HEK293 (cell line): ENCODE measurements at regions not wholly inside any gene's neighbourhood (a gene's known extent, or its start where the extent isn't known, plus 50 kb on each side); places are given as distances from the start of the nearest gene placed in this dataset.

Source experiments
- CTCF ChIA-PET: fragments of 350-600 bp; formaldehyde crosslinking; extraction: SDS; loops from one replicate; lab custom pipeline; 2021; ENCODE audit warnings: antibody characterized with exemption; lab: Yijun Ruan, JAX
- POLR2A ChIA-PET: fragments of 300-600 bp; formaldehyde crosslinking; extraction: SDS; loops from one replicate; lab custom pipeline; 2020; ENCODE audit warnings: antibody characterized with exemption, inconsistent platforms; lab: Yijun Ruan, JAX
- H3K27ac ChIP-seq: fragments of 200-500 bp; sonication (Bioruptor generic); 2 replicates; pipeline ENCODE4 v1.5.1; 2014; ENCODE audit warnings: low read depth, low read length, control low read depth, inconsistent platforms; ENCODE audit errors: extremely low read depth
- H3K36me3 ChIP-seq, 2 experiments: fragments of 200-500 bp in 1 of 2; sonication (Bioruptor generic) in 1 of 2; 1 replicate in 1 of 2; 2 replicates in 1 of 2; pipeline ENCODE4 v1.5.1; 2014 to 2017; ENCODE audit warnings: inconsistent platforms in 2 of 2, low read length in 2 of 2; ENCODE audit not compliant: control insufficient read depth in 2 of 2, insufficient read depth in 1 of 2
- H3K4me1 ChIP-seq: fragments of 200-500 bp; sonication (Bioruptor generic); 2 replicates; pipeline ENCODE4 v1.5.1; 2014; ENCODE audit warnings: mild to moderate bottlenecking, low read length, inconsistent platforms; ENCODE audit not compliant: control insufficient read depth, insufficient read depth
- H3K4me3 ChIP-seq: 2 replicates; pipeline ENCODE4 v1.5.1; 2011; ENCODE audit warnings: low read depth, mild to moderate bottlenecking, control low read depth, low read length, moderate library complexity
- H3K9me3 ChIP-seq: fragments of 200-500 bp; sonication (Bioruptor generic); 2 replicates; pipeline ENCODE4 v1.5.1; 2014; ENCODE audit warnings: low read depth, low read length, inconsistent platforms; ENCODE audit not compliant: control insufficient read depth, insufficient read depth
- GFI1B ChIP-seq: fragments of 450-650 bp; formaldehyde crosslinking; IDR thresholded peaks from 2 replicates; pipeline ENCODE4 v1.5.1; 2016; ENCODE audit warnings: missing biosample characterization, missing genetic modification characterization
- KLF16 ChIP-seq: fragments of 450-650 bp; formaldehyde crosslinking; IDR thresholded peaks from 2 replicates; pipeline ENCODE4 v1.5.1; 2017; ENCODE audit warnings: missing biosample characterization, missing genetic modification characterization
- SCRT2 ChIP-seq: fragments of 450-650 bp; formaldehyde crosslinking; IDR thresholded peaks from 2 replicates; pipeline ENCODE4 v1.5.1; 2016; ENCODE audit warnings: missing biosample characterization, missing genetic modification characterization
- SP2 ChIP-seq: fragments of 450-650 bp; formaldehyde crosslinking; IDR thresholded peaks from 2 replicates; pipeline ENCODE4 v1.5.1; 2016; ENCODE audit warnings: missing biosample characterization, missing genetic modification characterization
- YY1 ChIP-seq: fragments of 450-650 bp; formaldehyde crosslinking; IDR thresholded peaks from 2 replicates; pipeline ENCODE4 v1.5.1; 2018; ENCODE audit warnings: missing biosample characterization, missing genetic modification characterization
- ZBTB20 ChIP-seq: fragments of 450-650 bp; formaldehyde crosslinking; IDR thresholded peaks from 2 replicates; pipeline ENCODE4 v1.5.1; 2016; ENCODE audit warnings: missing biosample characterization, missing genetic modification characterization
- ZBTB8A ChIP-seq: fragments of 450-650 bp; formaldehyde crosslinking; IDR thresholded peaks from 2 replicates; pipeline ENCODE4 v1.5.1; 2016; ENCODE audit warnings: missing biosample characterization, missing genetic modification characterization
- ZFP37 ChIP-seq: fragments of 450-650 bp; formaldehyde crosslinking; IDR thresholded peaks from 2 replicates; pipeline ENCODE4 v1.5.1; 2016; ENCODE audit warnings: missing biosample characterization, missing genetic modification characterization
- ZNF2 ChIP-seq: fragments of 450-650 bp; formaldehyde crosslinking; IDR thresholded peaks from 2 replicates; pipeline ENCODE4 v1.5.1; 2016; ENCODE audit warnings: missing biosample characterization, missing genetic modification characterization
- ZNF202 ChIP-seq: fragments of 450-650 bp; formaldehyde crosslinking; IDR thresholded peaks from 2 replicates; pipeline ENCODE4 v1.5.1; 2016; ENCODE audit warnings: missing biosample characterization, missing genetic modification characterization, borderline replicate concordance
- ZNF221 ChIP-seq: fragments of 450-650 bp; formaldehyde crosslinking; IDR thresholded peaks from 2 replicates; pipeline ENCODE4 v1.5.1; 2017; ENCODE audit warnings: missing biosample characterization, missing genetic modification characterization, borderline replicate concordance
- ZNF274 ChIP-seq, 2 experiments: fragments of 200-500 bp in 1 of 2; fragments of 450-650 bp in 1 of 2; sonication (Bioruptor generic) in 1 of 2; formaldehyde crosslinking in 1 of 2; IDR thresholded peaks; 2 replicates each; pipeline versions ENCODE4 v1.5.1 to v1.6.1; 2014 to 2016; ENCODE audit warnings: borderline replicate concordance in 1 of 2, inconsistent platforms in 1 of 2, low read length in 1 of 2, missing biosample characterization in 1 of 2, missing genetic modification characterization in 1 of 2
- ZNF335 ChIP-seq: fragments of 450-650 bp; formaldehyde crosslinking; conservative IDR thresholded peaks from 2 replicates; pipeline ENCODE4 v1.5.1; 2016; ENCODE audit warnings: missing biosample characterization, missing genetic modification characterization
- ZNF341 ChIP-seq: fragments of 450-650 bp; formaldehyde crosslinking; IDR thresholded peaks from 2 replicates; pipeline ENCODE4; 2016; ENCODE audit warnings: low read depth, missing biosample characterization, missing genetic modification characterization
- ZNF394 ChIP-seq: fragments of 450-650 bp; formaldehyde crosslinking; IDR thresholded peaks from 2 replicates; pipeline ENCODE4 v1.5.1; 2016; ENCODE audit warnings: missing biosample characterization, missing genetic modification characterization, mild to moderate bottlenecking, moderate library complexity, borderline replicate concordance
- ZNF449 ChIP-seq: fragments of 450-650 bp; formaldehyde crosslinking; IDR thresholded peaks from 2 replicates; pipeline ENCODE4 v1.5.1; 2017; ENCODE audit warnings: missing biosample characterization, mild to moderate bottlenecking, missing genetic modification characterization, moderate library complexity
- ZNF521 ChIP-seq: fragments of 450-650 bp; formaldehyde crosslinking; IDR thresholded peaks from 2 replicates; pipeline ENCODE4 v1.5.1; 2017; ENCODE audit warnings: missing biosample characterization, mild to moderate bottlenecking, missing genetic modification characterization
- ZNF548 ChIP-seq: fragments of 450-650 bp; formaldehyde crosslinking; IDR thresholded peaks from 2 replicates; pipeline ENCODE4 v1.5.1; 2016; ENCODE audit warnings: missing biosample characterization, missing genetic modification characterization
- ZNF561 ChIP-seq: fragments of 450-650 bp; IDR thresholded peaks from 2 replicates; pipeline ENCODE4 v1.5.1; 2018; ENCODE audit warnings: missing biosample characterization, missing genetic modification characterization, borderline replicate concordance
- ZNF571 ChIP-seq: fragments of 450-650 bp; formaldehyde crosslinking; IDR thresholded peaks from 2 replicates; pipeline ENCODE4 v1.5.0; 2017; ENCODE audit warnings: missing biosample characterization, missing genetic modification characterization
- ZNF629 ChIP-seq: fragments of 450-650 bp; formaldehyde crosslinking; IDR thresholded peaks from 2 replicates; pipeline ENCODE4 v1.5.1; 2017; ENCODE audit warnings: missing biosample characterization, missing genetic modification characterization
- ZNF664 ChIP-seq: fragments of 450-650 bp; formaldehyde crosslinking; IDR thresholded peaks from 2 replicates; pipeline ENCODE4 v1.5.1; 2016; ENCODE audit warnings: missing biosample characterization, missing genetic modification characterization
- ZNF791 ChIP-seq: fragments of 450-650 bp; formaldehyde crosslinking; IDR thresholded peaks from 2 replicates; pipeline ENCODE4 v1.5.1; 2016; ENCODE audit warnings: missing biosample characterization, missing genetic modification characterization
- TF ChIP-seq, protein P1 (sequence below): fragments of 450-650 bp; formaldehyde crosslinking; IDR thresholded peaks from 2 replicates; pipeline ENCODE4 v1.5.1; 2016; ENCODE audit warnings: missing biosample characterization, missing genetic modification characterization
- TF ChIP-seq, protein P2 (sequence below): fragments of 450-650 bp; formaldehyde crosslinking; optimal IDR thresholded peaks from 2 replicates; pipeline ENCODE3; 2016; ENCODE audit warnings: missing biosample characterization, mild to moderate bottlenecking, missing genetic modification characterization
- TF ChIP-seq, protein P3 (sequence below): fragments of 450-650 bp; formaldehyde crosslinking; IDR thresholded peaks from 2 replicates; pipeline ENCODE4 v1.5.1; 2016; ENCODE audit warnings: missing biosample characterization, missing genetic modification characterization
- TF ChIP-seq, protein P4 (sequence below): fragments of 450-650 bp; formaldehyde crosslinking; IDR thresholded peaks from 2 replicates; pipeline ENCODE4 v1.5.1; 2016; ENCODE audit warnings: missing biosample characterization, missing genetic modification characterization

GRCh38 chr12:3357950-3358525 lies 133.0 kb upstream of the PRMT8 start:
- no peaks in the 10 kb centered on the region for H3K9me3 ChIP-seq
- ChIA-PET POLR2A (no interaction called here), CTCF (no interaction called here)
- TF ChIP-seq ZNF571 (tag by site-specific recombination) (no peak), ZBTB8A (tag by site-specific recombination) (no peak), ZNF449 (no peak), KLF16 (tag by site-specific recombination) (no peak), ZNF664 (no peak), ZNF274 (IDR thresholded peaks at IDR 0.05; ENCODE audit: low read length) (no peak), ZNF274 (tag by site-specific recombination; IDR thresholded peaks at IDR 0.05; ENCODE audit: borderline replicate concordance) (no peak), ZNF791 (tag by site-specific recombination) (no peak), ZNF341 (tag by site-specific recombination) (no peak), ZNF548 (tag by site-specific recombination) (no peak), ZNF202 (tag by site-specific recombination) (no peak), ZNF2 (tag by site-specific recombination) (no peak), ZNF394 (tag by site-specific recombination) (no peak)
- TF ChIP-seq, protein P1, sequence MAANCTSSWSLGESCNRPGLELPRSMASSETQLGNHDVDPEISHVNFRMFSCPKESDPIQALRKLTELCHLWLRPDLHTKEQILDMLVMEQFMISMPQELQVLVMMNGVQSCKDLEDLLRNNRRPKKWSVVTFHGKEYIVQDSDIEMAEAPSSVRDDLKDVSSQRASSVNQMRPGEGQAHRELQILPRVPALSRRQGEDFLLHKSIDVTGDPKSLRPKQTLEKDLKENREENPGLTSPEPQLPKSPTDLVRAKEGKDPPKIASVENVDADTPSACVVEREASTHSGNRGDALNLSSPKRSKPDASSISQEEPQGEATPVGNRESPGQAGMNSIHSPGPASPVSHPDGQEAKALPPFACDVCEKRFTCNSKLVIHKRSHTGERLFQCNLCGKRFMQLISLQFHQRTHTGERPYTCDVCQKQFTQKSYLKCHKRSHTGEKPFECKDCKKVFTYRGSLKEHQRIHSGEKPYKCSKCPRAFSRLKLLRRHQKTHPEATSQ, result no peak
- TF ChIP-seq, protein P2, sequence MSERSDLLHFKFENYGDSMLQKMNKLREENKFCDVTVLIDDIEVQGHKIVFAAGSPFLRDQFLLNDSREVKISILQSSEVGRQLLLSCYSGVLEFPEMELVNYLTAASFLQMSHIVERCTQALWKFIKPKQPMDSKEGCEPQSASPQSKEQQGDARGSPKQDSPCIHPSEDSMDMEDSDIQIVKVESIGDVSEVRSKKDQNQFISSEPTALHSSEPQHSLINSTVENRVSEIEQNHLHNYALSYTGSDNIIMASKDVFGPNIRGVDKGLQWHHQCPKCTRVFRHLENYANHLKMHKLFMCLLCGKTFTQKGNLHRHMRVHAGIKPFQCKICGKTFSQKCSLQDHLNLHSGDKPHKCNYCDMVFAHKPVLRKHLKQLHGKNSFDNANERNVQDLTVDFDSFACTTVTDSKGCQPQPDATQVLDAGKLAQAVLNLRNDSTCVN (tag by site-specific recombination), result no peak
- TF ChIP-seq, all 188 proteins: peak for 0
- Histone ChIP-seq H3K36me3 (no peaks in the 10 kb centered on the region), H3K27ac (no peak overlapping the region), H3K4me1 (no peaks in the 10 kb centered on the region), H3K4me3 (no peak overlapping the region)

DNA sequence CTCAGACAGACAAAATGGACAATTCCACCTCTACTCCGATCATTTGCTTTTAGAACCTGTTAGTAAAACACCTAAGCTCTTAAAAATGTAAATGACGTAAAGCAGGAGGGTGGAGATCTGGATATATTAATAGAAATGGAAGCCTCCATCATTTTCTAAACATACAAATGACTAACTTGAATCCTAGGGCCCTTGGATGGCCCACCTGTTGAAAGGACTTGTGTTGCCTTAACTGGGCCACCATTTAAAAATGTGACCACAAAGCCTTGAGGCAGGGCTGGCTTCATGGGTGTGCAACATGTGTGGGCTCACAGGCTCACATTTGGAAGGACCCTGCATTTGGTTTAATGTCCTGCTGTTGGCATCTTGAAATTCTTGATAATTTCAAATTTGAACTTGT lies 131.5 kb upstream of the PRMT8 start:
- Histone ChIP-seq H3K36me3 (no peaks in the 10 kb centered on the region), H3K4me3 (no peak overlapping the region), H3K9me3 (no peaks in the 10 kb centered on the region), H3K4me1 (no peaks in the 10 kb centered on the region), H3K27ac (no peak overlapping the region)
- CTCF ChIA-PET, result interaction anchor here (0.9 kb wide), 1 partner anchor 59 kb away, joined by 3 read pairs; no protein-coding TSS in a partner anchor
- peak; percentile 73 for TF ChIP-seq SCRT2 (tag by site-specific recombination)
- TF ChIP-seq, protein P3, sequence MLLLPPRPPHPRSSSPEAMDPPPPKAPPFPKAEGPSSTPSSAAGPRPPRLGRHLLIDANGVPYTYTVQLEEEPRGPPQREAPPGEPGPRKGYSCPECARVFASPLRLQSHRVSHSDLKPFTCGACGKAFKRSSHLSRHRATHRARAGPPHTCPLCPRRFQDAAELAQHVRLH (tag by site-specific recombination), result no peak
- POLR2A ChIA-PET, result interaction anchor here (0.6 kb wide), 1 partner anchor 514 kb away, joined by 3 read pairs; the partner anchor contains the start of gene PARP11

DNA sequence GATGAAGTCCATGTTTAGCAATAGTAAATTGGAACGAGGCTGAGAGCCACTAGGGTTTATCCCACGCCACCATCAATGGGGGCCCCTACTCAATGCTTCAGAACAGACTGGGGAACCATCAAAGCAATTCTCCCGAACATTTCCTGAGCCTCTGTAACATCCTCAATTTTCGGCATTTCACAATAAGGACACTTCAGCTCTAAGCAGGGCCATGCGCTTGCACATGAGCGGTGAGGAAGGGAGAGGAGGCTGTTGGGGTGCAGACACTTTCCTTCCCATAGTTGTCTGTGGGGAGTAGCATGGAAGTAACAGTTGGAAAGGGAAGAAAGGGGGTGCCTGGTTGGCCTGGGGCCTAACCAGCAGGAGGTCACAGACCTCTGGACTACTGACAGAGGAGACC lies 129.9 kb upstream of the PRMT8 start:
- H3K9me3 ChIP-seq, result no peaks in the 10 kb centered on the region
- TF ChIP-seq ZNF561 (tag by site-specific recombination), result no peak
- TF ChIP-seq ZFP37 (tag by site-specific recombination), result no peak
- TF ChIP-seq ZNF221 (tag by site-specific recombination), result no peak
- TF ChIP-seq, protein P4, sequence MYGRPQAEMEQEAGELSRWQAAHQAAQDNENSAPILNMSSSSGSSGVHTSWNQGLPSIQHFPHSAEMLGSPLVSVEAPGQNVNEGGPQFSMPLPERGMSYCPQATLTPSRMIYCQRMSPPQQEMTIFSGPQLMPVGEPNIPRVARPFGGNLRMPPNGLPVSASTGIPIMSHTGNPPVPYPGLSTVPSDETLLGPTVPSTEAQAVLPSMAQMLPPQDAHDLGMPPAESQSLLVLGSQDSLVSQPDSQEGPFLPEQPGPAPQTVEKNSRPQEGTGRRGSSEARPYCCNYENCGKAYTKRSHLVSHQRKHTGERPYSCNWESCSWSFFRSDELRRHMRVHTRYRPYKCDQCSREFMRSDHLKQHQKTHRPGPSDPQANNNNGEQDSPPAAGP, result no peak
- no peak for TF ChIP-seq ZNF629 (tag by site-specific recombination)
- no peak for TF ChIP-seq ZNF521 (tag by site-specific recombination)
- TF ChIP-seq YY1 (tag by site-specific recombination), result no peak
- no peak for TF ChIP-seq ZNF335
- TF ChIP-seq GFI1B, result no peak
- no peak for TF ChIP-seq ZBTB20 (tag by site-specific recombination)
- TF ChIP-seq SP2, result no peak
- TF ChIP-seq, all 188 proteins: peak for 0
- ChIA-PET CTCF (no interaction called here), POLR2A (no interaction called here)
- no peaks in the 10 kb centered on the region for H3K36me3 ChIP-seq
- H3K27ac ChIP-seq, result no peak overlapping the region
- no peak overlapping the region for H3K4me3 ChIP-seq
- no peaks in the 10 kb centered on the region; the same call in 1 of the 2 replicates for H3K4me1 ChIP-seq
